Neuronal stem cell (in vitro differentiated cells): ENCODE measurements at regions not wholly inside any gene's neighbourhood (a gene's known extent, or its start where the extent isn't known, plus 50 kb on each side); places are given as distances from the start of the nearest gene placed in this dataset.
"Not testable (repeated sequence)": the region's sequence is repeated elsewhere in the genome, so short reads cannot be mapped to it uniquely, and the experiment has no call there.

Source experiments
- DNase-seq: peaks from one replicate; pipeline ENCODE4 v3.0.0-alpha.2; 2013; ENCODE audit warnings: low spot score
- H2AFZ ChIP-seq: one replicate; pipeline ENCODE4 v1.6.1; 2013; ENCODE audit warnings: mild to moderate bottlenecking, low read length, inconsistent platforms
- H2AK5ac ChIP-seq: 2 replicates; pipeline ENCODE4 v1.6.1; 2013; ENCODE audit warnings: low read depth, mild to moderate bottlenecking, inconsistent platforms, low read length, moderate library complexity, mixed read lengths
- H2BK120ac ChIP-seq: 2 replicates; pipeline ENCODE4 v1.6.1; 2013; ENCODE audit warnings: low read depth, mild to moderate bottlenecking, inconsistent platforms, low read length, moderate library complexity, mixed read lengths
- H2BK12ac ChIP-seq: one replicate; pipeline ENCODE4 v1.6.1; 2013; ENCODE audit warnings: low read length, inconsistent platforms
- H2BK15ac ChIP-seq: 2 replicates; pipeline ENCODE4 v1.6.1; 2013; ENCODE audit warnings: mild to moderate bottlenecking, low read length, inconsistent platforms, mixed read lengths
- H2BK5ac ChIP-seq: one replicate; pipeline ENCODE4 v1.6.1; 2013; ENCODE audit warnings: inconsistent platforms, mild to moderate bottlenecking, low read length, moderate library complexity
- H3K14ac ChIP-seq: one replicate; pipeline ENCODE4 v1.6.1; 2013; ENCODE audit warnings: low read length, inconsistent platforms
- H3K18ac ChIP-seq: 2 replicates; pipeline ENCODE4 v1.6.1; 2013; ENCODE audit warnings: low read length, inconsistent platforms
- H3K23ac ChIP-seq: 2 replicates; pipeline ENCODE4 v1.6.1; 2013; ENCODE audit warnings: low read depth, mild to moderate bottlenecking, mixed read lengths, low read length, inconsistent platforms; ENCODE audit not compliant: poor library complexity
- H3K27ac ChIP-seq: replicated peaks from 3 replicates; pipeline ENCODE4 v1.5.1; 2013; ENCODE audit warnings: low read length, inconsistent platforms
- H3K27me3 ChIP-seq, 3 experiments: 2 replicates each; pipeline ENCODE4 v1.6.1; 2013; ENCODE audit warnings: low read length in 3 of 3, mild to moderate bottlenecking in 2 of 3, inconsistent platforms in 1 of 3, low read depth in 1 of 3, mixed read lengths in 1 of 3, moderate library complexity in 1 of 3; ENCODE audit not compliant: control insufficient read depth in 3 of 3, insufficient read depth in 3 of 3
- H3K36me3 ChIP-seq, 2 donors: replicated peaks in 1 of 2; 2 replicates each; pipeline ENCODE4 v1.6.1; 2013; ENCODE audit warnings: low read length in 2 of 2; ENCODE audit not compliant: control insufficient read depth in 2 of 2, insufficient read depth in 2 of 2
- H3K4ac ChIP-seq: 2 replicates; pipeline ENCODE4 v1.6.1; 2013; ENCODE audit warnings: inconsistent platforms, mild to moderate bottlenecking, low read length, moderate library complexity
- H3K4me1 ChIP-seq, 2 donors: 1 replicate in 1 of 2; 2 replicates in 1 of 2; pipeline ENCODE4 v1.6.1; 2013; ENCODE audit warnings: low read length in 2 of 2, low read depth in 1 of 2; ENCODE audit not compliant: control insufficient read depth in 2 of 2, insufficient read depth in 1 of 2
- H3K4me2 ChIP-seq: one replicate; pipeline ENCODE4 v1.6.1; 2013; ENCODE audit warnings: mild to moderate bottlenecking, low read length, inconsistent platforms; ENCODE audit not compliant: insufficient read depth, poor library complexity, severe bottlenecking
- H3K4me3 ChIP-seq, 2 donors: 2 replicates each; pipeline ENCODE4 v1.5.1; 2013; ENCODE audit warnings: low read length in 2 of 2, mild to moderate bottlenecking in 2 of 2, inconsistent platforms in 1 of 2, moderate library complexity in 1 of 2
- H3K79me1 ChIP-seq: one replicate; pipeline ENCODE4 v1.6.1; 2013; ENCODE audit warnings: low read depth, mild to moderate bottlenecking, inconsistent platforms, low read length, moderate library complexity
- H3K9ac ChIP-seq: one replicate; pipeline ENCODE4 v1.6.1; 2013; ENCODE audit warnings: mild to moderate bottlenecking, low read depth, low read length, inconsistent platforms; ENCODE audit not compliant: poor library complexity
- H3K9me3 ChIP-seq, 2 donors: replicated peaks in 1 of 2; 2 replicates each; pipeline versions ENCODE3 to v1.6.1; 2013; ENCODE audit warnings: low read length in 2 of 2, mild to moderate bottlenecking in 2 of 2, inconsistent platforms in 1 of 2, low read depth in 1 of 2, mixed read lengths in 1 of 2, moderate library complexity in 1 of 2; ENCODE audit not compliant: control insufficient read depth in 2 of 2, insufficient read depth in 1 of 2
- H4K8ac ChIP-seq: one replicate; pipeline ENCODE4 v1.6.1; 2013; ENCODE audit warnings: low read depth, mild to moderate bottlenecking, inconsistent platforms, low read length, moderate library complexity
- H4K91ac ChIP-seq: one replicate; pipeline ENCODE4 v1.6.1; 2013; ENCODE audit warnings: low read length, low read depth, mild to moderate bottlenecking, inconsistent platforms; ENCODE audit not compliant: poor library complexity
- WGBS, 2 donors: extraction: QIAGEN DNeasy Blood & Tissue Kit; methylation state at CpG; one replicate each; pipeline ENCODE4 v1.1.7; 2013; ENCODE audit warnings: missing lambda C conversion rate in 2 of 2, mixed read lengths in 1 of 2; ENCODE audit not compliant: insufficient read length in 2 of 2, insufficient replicate concordance in 1 of 2; ENCODE audit errors: extremely low coverage in 2 of 2; 5-methylcytosine and 5-hydroxymethylcytosine counted together

DNA sequence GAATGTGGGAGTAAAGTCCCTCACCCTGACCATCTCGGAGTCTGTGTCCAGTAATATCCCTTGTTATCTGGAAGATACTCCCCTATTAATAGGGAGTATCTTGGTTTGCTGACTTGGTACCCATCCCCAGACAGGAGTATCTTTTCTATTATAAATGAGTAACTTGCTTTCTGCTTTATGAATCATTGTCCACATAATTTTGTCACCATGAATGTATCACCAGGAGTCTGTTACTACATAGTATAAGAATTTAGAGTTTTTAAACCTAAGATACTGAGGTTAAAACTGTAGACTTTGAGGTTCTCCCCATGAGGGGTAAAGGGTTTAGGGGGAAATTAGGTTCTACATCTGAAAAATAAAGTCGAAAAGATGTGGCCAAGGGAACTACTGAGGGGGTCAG is 175.6 kb downstream of the FCRL5 start:
- Histone ChIP-seq H3K18ac (no peak overlapping the region), H3K14ac (no peak overlapping the region), H2AFZ (no peak overlapping the region), H2BK12ac (no peak overlapping the region), H3K23ac (no peak overlapping the region), H3K36me3 (no peaks in the 10 kb centered on the region), H2AK5ac (no peak overlapping the region), H4K8ac (no peak overlapping the region), H3K4me3 (no peak overlapping the region), H3K4me2 (no peak overlapping the region), H3K27ac (no peak overlapping the region), H2BK120ac (no peak overlapping the region), H3K4me1 (peaks cover 0 to 3% of the 10 kb centered on the region in 2 donors), H3K9ac (no peak overlapping the region), H3K9me3 (no peaks in the 10 kb centered on the region), H2BK5ac (no peak overlapping the region), H4K91ac (no peak overlapping the region), H2BK15ac (no peak overlapping the region), H3K79me1 (no peaks in the 10 kb centered on the region), H3K27me3 (no peaks in the 10 kb centered on the region), H3K4ac (no peak overlapping the region)
- no peak for DNase-seq
- WGBS, 2 donors: no CpG with 5 or more reads among the region's 2 CpGs

DNA sequence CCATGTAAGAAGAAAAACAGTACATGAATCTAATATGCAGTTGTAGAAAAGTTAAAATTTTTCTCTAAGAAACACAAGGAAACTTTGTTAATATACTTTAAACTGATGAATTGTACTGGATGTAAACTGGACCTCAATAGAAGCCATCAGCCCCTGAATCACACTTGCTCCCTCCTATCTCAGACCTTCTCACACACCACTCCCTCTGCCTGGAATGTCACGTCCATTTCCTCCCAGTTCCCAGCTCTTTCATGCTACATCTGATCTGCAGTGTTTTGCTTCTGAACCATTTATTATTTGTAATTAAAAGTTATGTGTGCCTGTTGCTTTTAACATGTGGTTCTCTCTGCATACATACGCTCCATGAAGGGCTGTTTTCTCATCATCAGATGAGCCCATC is 180.0 kb downstream of the FCRL5 start:
- not testable (repeated sequence) for H4K91ac ChIP-seq, H2AFZ ChIP-seq, H3K79me1 ChIP-seq, H3K14ac ChIP-seq, H4K8ac ChIP-seq, H3K4me2 ChIP-seq, H2BK120ac ChIP-seq, H3K9me3 ChIP-seq, H3K4me3 ChIP-seq, H3K9ac ChIP-seq, H2BK12ac ChIP-seq, H2BK5ac ChIP-seq, H3K27me3 ChIP-seq, H2BK15ac ChIP-seq, H3K4me1 ChIP-seq, DNase-seq, H3K36me3 ChIP-seq, H3K23ac ChIP-seq, H3K27ac ChIP-seq, H2AK5ac ChIP-seq, H3K18ac ChIP-seq, H3K4ac ChIP-seq
- WGBS, 2 donors: no CpG with 5 or more reads among the region's 2 CpGs

DNA sequence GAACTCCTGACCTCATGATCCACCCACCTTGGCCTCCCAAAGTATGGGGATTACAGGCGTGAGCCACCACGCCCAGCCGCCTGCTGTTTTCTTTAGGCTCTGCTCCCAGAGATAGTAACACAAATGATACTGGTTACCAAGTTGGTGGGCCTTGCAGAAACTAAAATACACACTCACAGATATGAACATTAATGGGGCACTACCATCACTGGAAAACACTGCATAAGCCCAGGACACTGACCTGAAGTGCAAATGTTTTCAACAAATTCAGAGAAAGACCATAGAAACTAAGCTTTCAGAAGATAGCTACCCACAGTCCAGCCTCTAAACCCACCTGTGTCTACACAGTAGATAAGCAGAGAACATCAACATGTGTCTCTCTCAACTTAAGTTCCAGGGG is 180.5 kb downstream of the FCRL5 start:
- H4K91ac ChIP-seq: no peak overlapping the region
- no peak overlapping the region for H3K9ac ChIP-seq
- no peak overlapping the region for H3K14ac ChIP-seq
- H2AK5ac ChIP-seq: no peak overlapping the region
- H3K18ac ChIP-seq: no peak overlapping the region
- H3K4me3 ChIP-seq: no peak overlapping the region
- no peak overlapping the region for H3K23ac ChIP-seq
- no peak overlapping the region for H2AFZ ChIP-seq
- no peaks in the 10 kb centered on the region for H3K79me1 ChIP-seq
- no peak overlapping the region for H2BK12ac ChIP-seq
- DNase-seq: no peak
- no peak overlapping the region for H2BK15ac ChIP-seq
- H3K4me2 ChIP-seq: no peak overlapping the region
- no peak overlapping the region for H3K27ac ChIP-seq
- H3K9me3 ChIP-seq: no peaks in the 10 kb centered on the region
- H2BK120ac ChIP-seq: no peak overlapping the region
- peaks cover 0 to 2% of the 10 kb centered on the region in 2 donors for H3K4me1 ChIP-seq
- no peak overlapping the region for H3K4ac ChIP-seq
- H4K8ac ChIP-seq: no peak overlapping the region
- no peaks in the 10 kb centered on the region for H3K27me3 ChIP-seq
- H2BK5ac ChIP-seq: no peak overlapping the region
- WGBS, 2 donors: no CpG with 5 or more reads among the region's 3 CpGs
- H3K36me3 ChIP-seq: no peaks in the 10 kb centered on the region

DNA sequence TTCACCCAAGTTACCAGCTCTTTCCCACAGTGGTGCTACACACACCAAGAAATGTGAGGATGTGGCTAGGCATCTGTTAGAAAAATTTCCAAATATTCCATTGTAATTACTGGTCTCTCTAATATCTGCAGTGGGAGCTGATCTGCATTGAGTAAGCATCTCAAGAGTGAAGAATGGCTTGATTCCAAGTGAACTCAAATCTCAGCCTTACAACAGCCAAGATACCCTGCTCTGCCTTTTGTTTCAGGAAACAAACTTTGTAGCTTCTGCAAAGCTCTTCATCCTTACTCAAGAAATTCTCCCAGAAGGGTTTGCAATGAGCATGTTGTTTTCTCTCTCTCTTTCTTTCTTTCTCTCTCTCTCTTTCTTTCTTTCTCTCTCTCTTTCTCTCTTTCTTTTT is 181.1 kb downstream of the FCRL5 start:
- Histone ChIP-seq H3K9me3 (no peaks in the 10 kb centered on the region), H2AK5ac (no peak overlapping the region), H3K14ac (no peak overlapping the region), H3K23ac (no peak overlapping the region), H2BK15ac (no peak overlapping the region), H2BK120ac (no peak overlapping the region), H3K4me2 (no peak overlapping the region), H3K4ac (no peak overlapping the region), H3K27ac (no peak overlapping the region), H2BK5ac (no peak overlapping the region), H3K4me3 (no peak overlapping the region), H3K18ac (no peak overlapping the region), H2AFZ (no peak overlapping the region), H3K79me1 (no peaks in the 10 kb centered on the region), H3K36me3 (no peaks in the 10 kb centered on the region), H3K4me1 (peaks cover 0 to 2% of the 10 kb centered on the region in 2 donors), H4K8ac (no peak overlapping the region), H4K91ac (no peak overlapping the region), H3K27me3 (no peaks in the 10 kb centered on the region), H3K9ac (no peak overlapping the region), H2BK12ac (no peak overlapping the region)
- no peak for DNase-seq
